HEK293T (cell line): ENCODE measurements at regions not wholly inside any gene's neighbourhood (a gene's known extent, or its start where the extent isn't known, plus 50 kb on each side); places are given as distances from the start of the nearest gene placed in this dataset.

Experiments
- CTCF ChIA-PET: fragments of 350-600 bp; formaldehyde crosslinking; extraction: SDS; loops from one replicate; lab custom pipeline; 2021; ENCODE audit warnings: antibody characterized with exemption, inconsistent platforms; lab: Yijun Ruan, JAX
- POLR2A ChIA-PET: fragments of 350-600 bp; formaldehyde crosslinking; extraction: SDS; loops from one replicate; lab custom pipeline; 2020; ENCODE audit warnings: antibody characterized with exemption, inconsistent platforms; lab: Yijun Ruan, JAX
- DNase-seq: peaks from one replicate; pipeline ENCODE4 v3.0.0; 2012; ENCODE audit warnings: mixed read lengths; ENCODE audit errors: extremely low spot score
- ARNT ChIP-seq: fragments of 450-650 bp; IDR thresholded peaks from 2 replicates; pipeline ENCODE4 v1.6.1; 2017; ENCODE audit warnings: mild to moderate bottlenecking
- BHLHE40 ChIP-seq: fragments of 450-650 bp; IDR thresholded peaks from 2 replicates; pipeline ENCODE4 v1.6.1; 2016; ENCODE audit warnings: mild to moderate bottlenecking, moderate library complexity, borderline replicate concordance
- CTBP1 ChIP-seq: fragments of 450-650 bp; IDR thresholded peaks from 2 replicates; pipeline ENCODE4 v1.6.1; 2016; ENCODE audit warnings: borderline replicate concordance
- ELF4 ChIP-seq: fragments of 450-650 bp; IDR thresholded peaks from 2 replicates; pipeline ENCODE4 v1.6.1; 2017; ENCODE audit warnings: antibody characterized with exemption
- FOXA1 ChIP-seq: fragments of 450-650 bp; IDR thresholded peaks from 2 replicates; pipeline ENCODE4 v1.6.1; 2016; ENCODE audit warnings: mild to moderate bottlenecking
- FOXK2 ChIP-seq: fragments of 450-650 bp; IDR thresholded peaks from 2 replicates; pipeline ENCODE4 v1.6.1; 2016; ENCODE audit warnings: mild to moderate bottlenecking
- FOXM1 ChIP-seq: fragments of 450-650 bp; IDR thresholded peaks from 2 replicates; pipeline ENCODE4 v1.6.1; 2017; ENCODE audit warnings: mild to moderate bottlenecking, borderline replicate concordance
- HDGF ChIP-seq: fragments of 450-650 bp; IDR thresholded peaks from 2 replicates; pipeline ENCODE4 v1.6.1; 2017; ENCODE audit warnings: antibody characterized with exemption, borderline replicate concordance
- L3MBTL2 ChIP-seq: fragments of 450-650 bp; conservative IDR thresholded peaks from 2 replicates; pipeline ENCODE4 v1.6.1; 2016; ENCODE audit warnings: mild to moderate bottlenecking
- LEF1 ChIP-seq: fragments of 450-650 bp; IDR thresholded peaks from 2 replicates; pipeline ENCODE4 v1.6.1; 2017; ENCODE audit warnings: mild to moderate bottlenecking, borderline replicate concordance
- NFRKB ChIP-seq: fragments of 450-650 bp; IDR thresholded peaks from 2 replicates; pipeline ENCODE4 v1.6.1; 2016; ENCODE audit warnings: mild to moderate bottlenecking, moderate library complexity
- PKNOX1 ChIP-seq: fragments of 450-650 bp; IDR thresholded peaks from 2 replicates; pipeline ENCODE4 v1.6.1; 2016
- SP1 ChIP-seq: fragments of 450-650 bp; IDR thresholded peaks from 2 replicates; pipeline ENCODE4 v1.6.1; 2017
- SUZ12 ChIP-seq: fragments of 450-650 bp; IDR thresholded peaks from 2 replicates; pipeline ENCODE4 v1.6.1; 2016; ENCODE audit warnings: mild to moderate bottlenecking
- TARDBP ChIP-seq: fragments of 450-650 bp; IDR thresholded peaks from 2 replicates; pipeline ENCODE4 v1.6.1; 2016
- ZNF384 ChIP-seq: fragments of 450-650 bp; IDR thresholded peaks from 2 replicates; pipeline ENCODE4 v1.6.1; 2016

GRCh38 chr5:57410374-57411320 is 72.0 kb downstream of the ACTBL2 start:
- CTCF ChIA-PET: interaction anchor here (0.6 kb wide), 1 partner anchor 513 kb away, joined by 3 read pairs; no protein-coding TSS in a partner anchor
- no peak for DNase-seq
- POLR2A ChIA-PET: no interaction called here
- TF ChIP-seq L3MBTL2: no peak
- no peak for TF ChIP-seq FOXA1
- no peak for TF ChIP-seq FOXM1
- no peak for TF ChIP-seq NFRKB

GRCh38 chr5:57408714-57409113 is 73.9 kb downstream of the ACTBL2 start:
- TF ChIP-seq FOXM1 (no peak), ARNT (no peak), ELF4 (no peak), L3MBTL2 (no peak), TARDBP (no peak), BHLHE40 (no peak), FOXK2 (no peak), SUZ12 (no peak), SP1 (no peak), NFRKB (no peak)
- ChIA-PET CTCF (no interaction called here), POLR2A (no interaction called here)
- no peak for DNase-seq

- ChIA-PET POLR2A (no interaction called here), CTCF (no interaction called here)
- no peak for DNase-seq
- TF ChIP-seq ELF4 (no peak), FOXK2 (no peak), HDGF (no peak), TARDBP (no peak), BHLHE40 (no peak), SUZ12 (no peak), ARNT (no peak), FOXM1 (no peak), PKNOX1 (no peak), FOXA1 (no peak), SP1 (no peak), CTBP1 (no peak), L3MBTL2 (no peak), LEF1 (no peak), ZNF384 (no peak)
These were observed 74.3 kb downstream of the ACTBL2 start for GRCh38 chr5:57408285-57408684.

GRCh38 chr5:57407391-57407790 is 75.2 kb downstream of the ACTBL2 start:
- CTCF ChIA-PET: no interaction called here
- POLR2A ChIA-PET: no interaction called here
- TF ChIP-seq CTBP1: no peak
- no peak for TF ChIP-seq L3MBTL2
- no peak for TF ChIP-seq ARNT
- TF ChIP-seq HDGF: no peak
- no peak for TF ChIP-seq FOXK2
- TF ChIP-seq FOXA1: no peak
- no peak for TF ChIP-seq SP1
- TF ChIP-seq ZNF384: no peak
- TF ChIP-seq BHLHE40: no peak
- no peak for TF ChIP-seq PKNOX1
- TF ChIP-seq SUZ12: no peak
- no peak for DNase-seq

GRCh38 chr5:57406641-57407040 is 76.0 kb downstream of the ACTBL2 start:
- TF ChIP-seq LEF1 (no peak), CTBP1 (no peak), FOXM1 (no peak), PKNOX1 (no peak), FOXA1 (no peak), SP1 (no peak)
- POLR2A ChIA-PET: no interaction called here
- CTCF ChIA-PET: no interaction called here

GRCh38 chr5:57405984-57406383 is 76.6 kb downstream of the ACTBL2 start:
- DNase-seq: no peak
- ChIA-PET CTCF (no interaction called here), POLR2A (interaction anchor here (0.6 kb wide), 1 partner anchor 912 kb away, joined by 3 read pairs; no protein-coding TSS in a partner anchor)
- no peak for TF ChIP-seq SUZ12
- no peak for TF ChIP-seq PKNOX1
- TF ChIP-seq SP1: no peak
- TF ChIP-seq HDGF: no peak
- no peak for TF ChIP-seq BHLHE40
- no peak for TF ChIP-seq FOXM1

More at GRCh38 chr5:57406641-57407040, 76.0 kb downstream of the ACTBL2 start:
- DNase-seq: no peak
